OCI-LY7 (cell line): ENCODE measurements at regions not wholly inside any gene's neighbourhood (a gene's known extent, or its start where the extent isn't known, plus 50 kb on each side); places are given as distances from the start of the nearest gene placed in this dataset.
A peak's percentile ranks its signal among the peaks of the same experiment; 100 is the strongest.

ENCODE experiments used
- EZH2phosphoT487 ChIP-seq: fragments of 200-600 bp; sonication (generic); IDR thresholded peaks from 2 replicates; pipeline ENCODE4 v1.6.1; 2018; ENCODE audit warnings: low read depth, borderline replicate concordance, mild to moderate bottlenecking, mixed run types, antibody characterized with exemption, low read length, moderate library complexity, mixed read lengths
- TF ChIP-seq, protein P1 (sequence below): fragments of 200-600 bp; sonication (generic); conservative IDR thresholded peaks from 2 replicates; pipeline ENCODE4 v1.5.1; 2014; ENCODE audit warnings: mild to moderate bottlenecking, antibody characterized with exemption, low read length, moderate library complexity, mixed read lengths

- TF ChIP-seq, protein P1, sequence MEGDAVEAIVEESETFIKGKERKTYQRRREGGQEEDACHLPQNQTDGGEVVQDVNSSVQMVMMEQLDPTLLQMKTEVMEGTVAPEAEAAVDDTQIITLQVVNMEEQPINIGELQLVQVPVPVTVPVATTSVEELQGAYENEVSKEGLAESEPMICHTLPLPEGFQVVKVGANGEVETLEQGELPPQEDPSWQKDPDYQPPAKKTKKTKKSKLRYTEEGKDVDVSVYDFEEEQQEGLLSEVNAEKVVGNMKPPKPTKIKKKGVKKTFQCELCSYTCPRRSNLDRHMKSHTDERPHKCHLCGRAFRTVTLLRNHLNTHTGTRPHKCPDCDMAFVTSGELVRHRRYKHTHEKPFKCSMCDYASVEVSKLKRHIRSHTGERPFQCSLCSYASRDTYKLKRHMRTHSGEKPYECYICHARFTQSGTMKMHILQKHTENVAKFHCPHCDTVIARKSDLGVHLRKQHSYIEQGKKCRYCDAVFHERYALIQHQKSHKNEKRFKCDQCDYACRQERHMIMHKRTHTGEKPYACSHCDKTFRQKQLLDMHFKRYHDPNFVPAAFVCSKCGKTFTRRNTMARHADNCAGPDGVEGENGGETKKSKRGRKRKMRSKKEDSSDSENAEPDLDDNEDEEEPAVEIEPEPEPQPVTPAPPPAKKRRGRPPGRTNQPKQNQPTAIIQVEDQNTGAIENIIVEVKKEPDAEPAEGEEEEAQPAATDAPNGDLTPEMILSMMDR: peak; percentile 81
- no peak for TF ChIP-seq EZH2phosphoT487
These were observed 152.8 kb upstream of the PAPPA start for GRCh38 chr9:116000748-116001329.
